ENCODE measurements at regions not wholly inside any gene's neighbourhood (a gene's known extent, or its start where the extent isn't known, plus 50 kb on each side); places are given as distances from the start of the nearest gene placed in this dataset.
A peak's percentile ranks its signal among the peaks of the same experiment; 100 is the strongest.
"Not testable (repeated sequence)": the region's sequence is repeated elsewhere in the genome, so short reads cannot be mapped to it uniquely, and the experiment has no call there.

DNA sequence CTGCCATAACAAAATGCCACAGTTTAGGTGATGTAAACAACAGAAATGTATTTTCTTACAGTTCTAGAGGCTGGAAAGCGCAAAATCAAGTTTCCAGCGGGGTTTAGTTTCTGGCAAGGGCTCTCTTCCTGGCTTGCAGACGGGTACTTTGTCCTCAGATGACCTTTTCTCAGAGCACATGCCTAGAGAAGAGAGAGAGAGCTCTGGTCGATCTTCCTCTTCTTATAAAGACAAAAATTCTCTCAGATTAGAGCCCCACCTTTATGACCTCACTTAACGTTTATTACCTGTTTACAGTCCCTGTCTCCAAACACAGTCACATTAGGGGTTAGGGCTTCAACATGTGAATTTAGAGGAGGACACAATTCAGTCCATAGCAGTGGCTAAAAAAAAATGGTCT is 119.7 kb downstream of the CETN3 start:
- DNase-seq (ENCODE audit: low read depth, low spot score), result no peak
- H3K27ac ChIP-seq, result no peak overlapping the region

DNA sequence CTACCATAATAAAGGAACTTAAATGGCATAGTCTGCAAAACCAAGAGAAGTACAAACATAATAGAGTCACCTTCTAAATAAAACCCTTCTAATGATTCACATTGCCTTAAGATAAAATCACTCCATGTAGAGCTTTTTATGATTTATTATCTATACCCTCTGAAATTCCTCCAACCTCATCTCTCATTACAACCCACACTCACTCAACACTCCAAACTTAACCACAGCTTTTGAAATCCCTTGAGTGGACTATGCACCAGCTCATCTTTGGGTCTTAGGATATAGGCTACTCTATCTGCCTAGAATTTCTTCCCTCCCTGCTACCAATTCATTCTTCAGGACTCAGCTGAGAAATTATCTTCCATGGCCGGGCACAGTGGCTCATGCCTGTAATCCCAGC is 122.5 kb downstream of the CETN3 start:
- no peak for DNase-seq (ENCODE audit: low read depth, low spot score)
- no peak overlapping the region for H3K27ac ChIP-seq

DNA sequence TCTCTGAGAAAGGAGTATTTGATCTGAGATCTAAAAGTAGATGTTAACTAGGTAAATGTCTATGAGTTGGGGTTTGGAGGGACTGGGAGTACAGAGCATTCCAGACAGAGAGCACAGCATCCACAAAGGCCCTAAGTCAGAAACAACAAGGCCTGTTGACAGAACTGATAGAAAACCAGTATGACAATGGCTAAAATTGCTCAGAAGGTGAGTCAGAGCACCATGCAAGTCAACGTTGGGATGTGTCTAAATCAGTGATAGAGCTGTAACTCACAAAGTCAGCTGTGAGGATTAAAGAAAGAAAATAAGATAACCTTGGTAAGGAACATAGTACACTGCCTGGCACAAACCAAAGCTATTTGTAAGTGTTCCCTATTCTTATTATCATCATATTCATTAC is 124.0 kb downstream of the CETN3 start:
- no peak overlapping the region for H3K27ac ChIP-seq
- DNase-seq (ENCODE audit: low read depth, low spot score), result no peak

DNA sequence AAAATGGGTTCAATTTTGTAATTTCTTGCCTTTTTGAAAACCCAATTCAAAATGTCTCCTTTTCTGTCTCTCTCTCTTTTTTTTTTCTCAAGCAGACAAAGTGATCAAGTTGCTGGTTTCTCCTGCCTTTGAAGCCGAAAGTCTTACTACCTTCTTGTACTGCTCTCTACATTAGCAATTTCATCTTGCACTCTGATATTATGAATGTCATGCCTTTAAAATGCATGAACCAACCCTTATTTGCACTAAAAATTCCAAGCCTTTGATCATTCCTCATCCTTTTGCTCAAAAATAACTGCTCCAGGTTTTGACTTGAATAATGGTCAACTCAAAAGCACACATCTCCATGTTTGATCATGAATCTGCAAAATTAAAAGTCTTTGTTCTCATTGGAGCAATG is 125.2 kb downstream of the CETN3 start:
- no peak for DNase-seq (ENCODE audit: low read depth, low spot score)
- H3K27ac ChIP-seq, result no peak overlapping the region

DNA sequence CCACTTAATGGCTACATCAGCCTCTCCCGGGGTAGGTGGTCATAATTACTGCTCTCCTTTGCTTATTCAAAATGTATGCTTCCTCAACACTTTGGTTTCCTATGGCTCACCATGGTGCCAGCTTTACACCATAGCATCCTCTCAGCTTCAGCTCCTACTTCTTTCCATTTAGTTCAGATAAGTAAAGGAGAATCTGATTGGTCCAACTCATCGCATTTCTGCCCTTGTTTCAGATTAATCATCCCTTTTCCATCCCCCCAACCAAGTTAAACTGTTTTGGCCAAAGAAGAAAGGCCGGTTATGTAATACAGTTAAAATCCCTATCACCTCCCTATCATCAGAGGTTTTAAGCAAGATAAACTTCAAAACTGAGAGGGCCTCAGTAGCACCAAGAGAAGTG is 130.5 kb downstream of the CETN3 start:
- DNase-seq (ENCODE audit: low read depth, low spot score), result no peak
- no peak overlapping the region for H3K27ac ChIP-seq

DNA sequence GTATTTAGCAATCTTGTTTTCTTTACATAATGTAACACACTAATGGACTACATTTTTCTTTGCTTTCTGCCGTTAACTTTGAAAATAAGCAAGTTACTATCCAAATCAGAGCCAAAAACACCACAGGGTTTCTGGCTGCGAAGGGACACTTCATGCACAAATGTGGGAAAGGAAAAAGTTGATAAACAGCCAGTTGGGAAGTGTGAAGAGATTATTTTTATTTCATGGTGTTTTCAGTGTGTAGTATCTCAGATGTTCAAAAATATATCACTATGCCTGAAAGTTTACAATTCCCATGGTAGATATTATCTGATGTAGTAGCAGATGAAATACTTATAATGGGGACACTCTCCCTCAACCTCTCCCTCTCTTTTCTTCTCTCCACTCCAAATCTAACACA is 135.3 kb downstream of the CETN3 start:
- H3K27ac ChIP-seq, result no peak overlapping the region
- no peak for DNase-seq (ENCODE audit: low read depth, low spot score)

DNA sequence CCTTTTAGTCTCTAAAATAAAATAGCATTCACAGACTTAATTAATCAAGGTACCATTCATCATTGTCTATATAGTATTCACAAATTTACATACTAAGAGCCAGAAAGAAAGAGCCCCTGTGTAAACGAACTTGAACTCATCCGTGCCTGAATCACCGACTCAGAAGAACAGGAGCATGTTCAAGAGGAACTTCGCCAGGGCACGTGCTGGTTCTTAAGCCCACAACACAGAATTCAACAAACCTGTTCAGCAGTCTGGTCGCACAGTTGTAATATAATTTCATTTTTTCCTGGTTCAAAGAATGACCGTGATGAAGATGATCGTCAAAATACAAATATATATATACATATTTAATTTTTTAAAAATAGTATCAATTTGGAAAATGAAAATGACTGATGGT is 141.9 kb downstream of the CETN3 start:
- no peak for DNase-seq (ENCODE audit: low read depth, low spot score)
- no peak overlapping the region for H3K27ac ChIP-seq

DNA sequence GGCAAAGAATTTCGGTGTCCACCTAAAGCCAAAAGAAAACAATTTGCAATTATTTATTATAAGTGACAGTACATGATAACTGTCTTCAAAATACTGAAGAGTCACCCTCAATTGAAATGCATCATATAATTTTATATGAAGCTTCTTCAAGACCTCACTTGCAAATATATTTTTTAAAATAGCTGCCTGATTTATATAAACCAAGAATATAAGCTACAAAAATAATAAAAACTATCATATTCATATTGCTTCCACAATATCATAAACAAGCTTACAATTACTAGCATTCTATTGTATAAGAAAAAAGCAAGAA is 144.1 kb downstream of the CETN3 start:
- no peak overlapping the region for H3K27ac ChIP-seq
- DNase-seq (ENCODE audit: low read depth, low spot score), result no peak

DNA sequence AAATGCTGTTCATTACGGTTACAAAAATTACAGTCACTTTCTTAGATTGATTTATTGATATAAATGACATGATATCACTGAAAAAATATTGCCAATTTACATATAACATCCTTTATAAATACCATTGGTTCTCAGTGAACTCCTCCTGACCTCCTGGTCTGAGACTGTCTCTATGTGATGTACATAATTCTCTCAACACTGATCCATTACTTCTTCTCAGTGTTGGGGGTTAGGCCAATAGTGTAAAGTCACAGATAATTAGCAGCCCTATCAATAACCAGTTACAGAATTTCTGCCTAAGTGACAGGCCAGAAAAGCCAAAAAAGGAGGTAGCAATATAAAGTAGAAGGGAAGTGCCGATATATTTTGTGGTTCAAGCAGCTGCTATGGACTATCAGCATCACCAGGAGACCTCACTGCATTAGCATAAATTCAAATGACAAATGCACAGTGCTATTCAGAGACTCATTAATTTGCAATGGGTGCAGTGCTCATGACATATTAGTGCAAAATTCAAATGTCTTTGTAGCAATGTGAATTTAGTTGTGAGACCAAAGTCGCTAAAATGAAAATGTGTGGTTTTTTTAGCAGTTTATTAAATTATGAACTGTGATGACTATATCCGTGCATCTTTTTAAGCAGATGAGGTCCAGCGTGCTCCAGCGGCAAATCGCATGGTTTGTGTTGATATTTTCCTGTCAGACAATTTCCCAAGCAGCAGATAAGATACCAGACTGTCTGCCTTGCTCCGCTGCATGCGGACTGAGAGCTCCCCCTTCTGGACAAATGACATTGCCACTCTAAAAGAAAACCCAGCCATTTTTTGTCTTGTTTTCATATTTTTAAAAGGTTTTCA is 144.6 kb downstream of the CETN3 start:
- no peak overlapping the region for H3K27ac ChIP-seq
- DNase-seq (ENCODE audit: low read depth, low spot score), result peak; percentile 1

DNA sequence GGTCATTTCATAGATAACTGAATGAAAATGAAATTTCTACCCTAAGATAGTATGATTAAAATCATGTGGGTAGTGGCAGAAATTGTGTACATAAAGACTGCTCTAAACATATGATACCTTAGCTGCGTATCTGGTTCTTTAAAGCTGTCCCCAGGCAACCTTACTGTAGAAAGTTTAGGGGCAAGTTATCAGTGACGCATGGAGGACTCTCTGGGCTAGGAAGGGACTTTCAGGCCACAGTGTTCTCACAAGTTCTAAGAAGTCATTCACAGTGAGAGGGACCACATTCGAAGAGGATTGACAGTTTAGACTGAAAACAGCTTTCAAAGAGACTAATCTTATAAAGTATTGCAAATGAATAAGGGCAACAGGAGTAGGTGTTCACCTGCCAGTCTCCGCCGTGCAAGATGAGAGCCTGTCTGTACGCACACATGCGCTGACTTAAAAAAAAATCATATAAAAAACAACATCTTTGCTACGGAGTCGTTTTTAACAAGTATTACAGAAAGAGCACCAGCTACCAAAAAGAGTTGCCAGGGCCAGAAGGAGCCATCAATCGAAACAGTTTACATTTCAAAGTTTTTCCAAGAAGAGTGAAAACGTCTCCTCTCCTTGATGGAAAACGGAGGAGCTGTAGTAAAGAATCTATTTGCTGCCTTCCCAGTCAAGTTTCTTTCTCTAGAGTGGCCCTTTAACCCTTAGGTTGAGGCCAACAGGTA is 146.3 kb downstream of the CETN3 start:
- no peak overlapping the region for H3K27ac ChIP-seq
- no peak for DNase-seq (ENCODE audit: low read depth, low spot score)

DNA sequence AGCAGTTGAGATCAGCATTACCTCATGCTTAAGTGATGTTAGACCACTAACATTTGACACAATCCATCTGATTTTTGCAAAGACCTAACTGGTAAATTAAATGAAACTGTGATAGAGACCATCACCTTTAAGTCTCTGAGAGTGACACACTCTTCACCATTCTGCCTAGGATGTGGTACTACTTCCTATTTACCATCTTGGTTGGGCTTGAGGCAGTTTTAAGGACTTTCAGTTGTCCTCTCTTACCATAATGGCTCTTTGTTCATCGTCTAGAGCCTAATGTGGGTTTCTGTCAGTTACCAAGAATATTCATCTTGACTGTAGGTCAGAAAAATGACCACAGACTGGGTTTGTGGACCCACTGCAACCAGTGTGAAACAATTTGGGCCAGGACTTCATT is 158.1 kb downstream of the CETN3 start:
- H3K27ac ChIP-seq, result no peak overlapping the region
- DNase-seq (ENCODE audit: low read depth, low spot score), result no peak

DNA sequence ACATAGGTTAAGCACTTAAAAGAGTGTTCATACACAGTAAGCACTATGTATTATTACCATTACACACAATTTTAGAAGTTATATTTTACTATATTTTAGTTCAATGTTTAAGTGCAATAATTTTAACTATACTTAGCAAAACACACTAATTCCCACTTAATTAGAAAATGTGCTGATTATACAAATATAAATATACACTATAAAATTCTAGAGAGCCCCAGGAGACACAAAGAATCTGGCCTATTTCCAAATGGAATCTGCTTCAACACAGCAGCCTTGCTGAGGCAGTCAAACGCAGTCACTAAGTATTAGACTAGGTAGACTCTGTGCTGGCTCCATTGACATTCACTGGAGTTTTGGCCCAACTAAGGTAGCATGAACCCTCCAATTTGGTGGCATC is 160.9 kb downstream of the CETN3 start:
- H3K27ac ChIP-seq, result no peak overlapping the region
- DNase-seq (ENCODE audit: low read depth, low spot score), result no peak

DNA sequence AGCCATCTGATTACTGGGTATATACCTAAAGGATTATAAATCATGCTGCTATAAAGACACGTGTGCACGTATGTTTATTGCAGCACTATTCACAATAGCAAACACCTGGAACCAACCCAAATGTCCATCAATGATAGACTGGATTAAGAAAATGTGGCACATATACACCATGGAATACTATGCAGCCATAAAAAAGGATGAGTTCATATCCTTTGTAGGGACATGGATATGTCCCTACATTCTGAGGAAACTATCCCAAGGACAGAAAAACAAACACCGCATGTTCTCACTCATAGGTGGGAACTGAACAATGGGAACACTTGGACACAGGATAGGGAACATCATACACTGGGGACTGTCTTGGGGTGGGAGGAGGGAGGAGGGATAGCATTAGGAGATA is 165.7 kb downstream of the CETN3 start:
- DNase-seq (ENCODE audit: low read depth, low spot score); H3K27ac ChIP-seq: not testable (repeated sequence)

DNA sequence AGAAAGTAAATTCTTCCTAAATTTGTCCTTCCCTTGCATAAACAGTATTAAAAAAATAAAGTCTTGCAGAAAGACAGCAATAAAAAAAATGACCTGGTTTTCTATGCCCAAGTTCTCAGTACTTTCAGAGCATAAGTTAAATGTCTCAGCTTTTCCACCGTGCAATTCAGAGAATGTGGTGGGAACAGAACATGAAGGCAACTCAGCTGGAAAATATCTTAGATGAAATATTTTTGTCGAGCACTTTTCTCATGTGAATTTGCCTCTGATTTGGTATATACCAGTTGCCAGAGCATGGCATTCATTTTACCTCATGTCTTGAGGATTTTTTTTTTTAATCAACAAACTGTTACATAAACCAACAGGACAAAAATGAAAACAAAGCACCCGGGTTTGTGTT is 176.1 kb downstream of the CETN3 start:
- DNase-seq (ENCODE audit: low read depth, low spot score), result no peak
- no peak overlapping the region for H3K27ac ChIP-seq

DNA sequence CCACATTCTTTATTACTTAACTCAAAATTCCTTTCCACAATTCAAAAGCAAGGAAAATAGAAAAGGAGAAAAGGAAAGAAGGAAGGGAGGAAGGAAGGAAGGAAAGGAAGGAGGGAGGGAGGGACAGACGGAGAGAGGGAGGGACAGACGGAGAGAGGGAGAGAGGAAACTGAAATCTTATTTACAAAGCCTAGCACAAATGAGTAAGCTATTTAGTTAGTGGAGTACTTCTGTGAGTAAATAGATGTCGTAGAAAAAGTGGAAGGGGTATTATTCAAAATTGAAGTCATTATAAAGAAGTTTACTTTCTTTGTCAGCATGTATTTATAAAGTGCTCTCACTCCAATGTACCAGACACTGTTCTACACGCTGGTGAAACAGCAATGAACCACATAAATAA is 177.9 kb downstream of the CETN3 start:
- H3K27ac ChIP-seq, result no peak overlapping the region
- DNase-seq (ENCODE audit: low read depth, low spot score), result no peak

DNA sequence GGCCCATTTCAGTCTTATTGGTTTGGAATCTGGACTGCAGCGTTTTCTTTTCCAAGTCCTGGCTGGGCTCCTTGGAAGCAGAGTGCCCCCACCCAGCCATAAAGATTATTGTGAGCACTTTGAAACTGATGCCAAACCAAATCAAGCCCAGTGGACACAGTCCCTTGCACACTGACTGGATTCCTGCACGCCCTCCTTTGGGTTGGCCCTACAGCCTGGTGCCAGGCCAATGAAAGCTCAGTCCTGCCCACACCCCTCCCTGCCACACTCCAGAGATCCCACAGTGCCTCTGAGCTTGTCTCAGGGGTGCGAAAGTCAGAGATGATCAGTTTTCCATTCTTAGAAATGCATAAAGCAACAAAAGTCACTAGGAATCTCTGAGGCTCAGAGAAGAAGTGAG is 181.9 kb downstream of the CETN3 start:
- DNase-seq (ENCODE audit: low read depth, low spot score), result no peak
- no peak overlapping the region for H3K27ac ChIP-seq

DNA sequence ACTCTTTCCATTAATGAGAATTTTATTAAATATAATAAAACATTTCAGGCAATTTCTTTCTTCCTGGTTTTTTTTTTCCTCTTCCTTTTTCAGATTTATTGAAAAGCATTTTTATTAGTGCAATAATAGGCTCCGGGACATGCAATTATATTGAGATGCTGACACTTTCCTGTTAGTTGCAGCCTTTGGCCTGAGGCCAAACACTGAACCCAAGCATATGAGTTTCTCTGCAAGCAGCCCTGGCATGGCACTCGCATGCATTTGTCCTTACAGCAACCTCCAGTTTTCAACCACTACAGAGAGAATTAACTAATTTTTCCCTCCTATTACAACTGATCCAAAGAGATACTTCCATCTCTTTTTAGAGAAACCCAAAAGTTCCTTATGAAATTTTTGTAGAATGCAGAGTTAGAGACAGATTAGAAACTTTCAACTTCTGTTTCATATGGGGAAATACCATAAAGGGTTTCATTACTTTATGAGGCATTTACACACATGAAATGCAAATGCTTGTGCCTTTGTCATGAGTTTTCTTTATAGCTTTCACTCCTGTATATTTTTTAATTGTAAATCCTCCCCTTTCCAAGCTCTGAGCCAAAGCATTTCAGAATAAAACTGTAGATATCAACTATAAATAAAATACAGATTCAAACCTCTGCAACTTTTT is 183.0 kb downstream of the CETN3 start:
- no peak overlapping the region for H3K27ac ChIP-seq
- no peak for DNase-seq (ENCODE audit: low read depth, low spot score)

DNA sequence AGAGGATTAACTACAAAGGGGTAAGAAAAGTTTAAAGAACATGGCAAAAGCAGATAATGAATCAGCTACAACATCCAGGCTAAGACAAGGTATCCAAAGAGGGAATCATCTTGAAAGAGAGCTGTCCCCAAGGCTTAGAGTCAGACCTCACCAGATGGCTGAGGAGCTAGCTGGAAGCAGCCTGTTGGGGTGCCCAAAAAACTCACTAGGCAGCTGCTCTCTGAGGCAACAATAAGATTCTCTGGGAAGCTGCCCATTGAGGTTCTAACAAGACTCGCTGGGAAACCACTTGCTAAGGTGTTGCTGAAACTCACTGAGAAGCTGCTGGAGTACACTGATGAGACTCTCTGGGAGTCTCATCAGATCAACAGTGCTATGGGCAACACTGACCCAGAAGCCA is 185.2 kb downstream of the CETN3 start:
- H3K27ac ChIP-seq, result no peak overlapping the region
- DNase-seq (ENCODE audit: low read depth, low spot score), result no peak

DNA sequence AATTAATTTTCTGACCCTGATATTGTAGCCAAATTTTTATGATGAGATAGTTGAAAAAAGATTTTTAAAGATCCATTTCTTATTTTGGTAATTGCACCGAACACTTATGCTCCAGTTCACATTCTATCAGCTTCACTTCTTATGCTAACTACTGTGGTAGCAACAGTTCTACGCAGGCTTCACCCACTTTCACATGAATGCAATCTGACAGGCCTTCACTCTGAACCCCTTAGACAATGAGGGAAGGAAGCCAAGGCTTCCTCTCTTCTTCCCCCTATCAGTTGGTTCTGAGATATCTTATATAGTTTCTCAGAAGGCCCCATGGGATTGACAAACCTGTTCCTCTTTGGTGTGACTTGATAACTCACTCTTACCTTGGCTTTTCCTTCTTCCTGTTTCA is 185.8 kb downstream of the CETN3 start:
- H3K27ac ChIP-seq, result no peak overlapping the region
- no peak for DNase-seq (ENCODE audit: low read depth, low spot score)

DNA sequence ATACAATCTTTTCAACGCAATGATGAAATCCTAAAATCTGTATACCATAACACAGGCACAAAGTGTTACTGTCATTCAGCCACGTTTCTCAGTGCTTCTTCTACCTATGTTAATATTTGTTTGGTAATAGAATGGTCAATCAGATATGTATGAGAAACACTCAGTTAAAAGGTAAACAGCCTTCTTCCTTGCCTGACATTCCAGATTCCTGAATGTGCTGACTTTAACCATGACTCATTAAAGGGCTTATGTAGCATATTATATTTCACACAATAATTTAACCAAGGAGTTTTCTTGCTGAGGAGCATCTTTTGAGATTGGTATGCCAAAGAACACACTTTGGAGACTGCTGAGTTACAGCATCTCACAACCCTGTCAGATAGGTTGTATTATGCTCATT is 187.6 kb downstream of the CETN3 start:
- DNase-seq (ENCODE audit: low read depth, low spot score), result peak; percentile 49
- H3K27ac ChIP-seq, result no peak overlapping the region

DNA sequence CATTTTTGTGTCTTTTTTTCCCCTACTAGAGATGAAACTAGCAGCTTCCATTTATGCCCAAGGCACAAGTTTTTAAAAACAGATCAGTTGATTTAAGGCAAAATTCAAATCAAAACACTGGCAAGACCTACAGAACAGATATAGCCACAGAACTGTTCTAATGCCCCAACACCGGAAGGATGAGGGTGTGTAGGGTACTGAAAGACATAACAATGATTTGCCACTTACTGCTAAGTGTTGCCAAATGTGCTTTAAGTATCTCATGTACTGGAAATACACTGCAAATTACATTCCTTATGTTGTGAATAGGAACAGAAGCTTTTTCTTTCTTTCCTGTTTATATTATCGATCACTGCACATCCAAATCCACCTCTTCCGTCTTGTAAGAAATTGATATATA is 189.0 kb downstream of the CETN3 start:
- no peak overlapping the region for H3K27ac ChIP-seq
- no peak for DNase-seq (ENCODE audit: low read depth, low spot score)

DNA sequence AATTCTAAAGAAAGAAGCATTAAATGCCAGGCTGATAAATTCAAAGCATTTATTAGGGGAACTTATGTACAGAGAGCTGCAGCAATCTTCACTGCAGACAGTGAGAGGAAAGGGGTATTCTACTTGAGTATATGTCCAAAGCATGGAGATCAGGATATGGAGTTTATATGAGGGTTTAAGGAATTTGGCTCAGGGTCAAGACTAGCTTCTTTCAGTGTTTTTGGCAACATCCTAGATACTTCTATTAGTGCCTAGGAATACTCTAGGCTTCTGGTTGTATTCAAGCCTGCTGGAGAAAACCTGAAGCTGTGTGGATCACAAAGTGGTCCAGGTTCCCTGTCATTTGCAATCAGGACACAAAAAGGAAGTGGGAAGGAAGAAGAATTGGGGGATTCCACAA is 194.6 kb downstream of the CETN3 start:
- no peak for DNase-seq (ENCODE audit: low read depth, low spot score)

More for the DNA sequence above, 194.6 kb downstream of the CETN3 start:
- H3K27ac ChIP-seq, result no peak overlapping the region
